C4-2B (cell line): ENCODE measurements at regions not wholly inside any gene's neighbourhood (a gene's known extent, or its start where the extent isn't known, plus 50 kb on each side); places are given as distances from the start of the nearest gene placed in this dataset.

Experiments
- CTCF ChIP-seq: fragments of 450-650 bp; conservative IDR thresholded peaks from 2 replicates; pipeline ENCODE4 v1.5.1; 2017; ENCODE audit warnings: mild to moderate bottlenecking
- ZFX ChIP-seq: fragments of 450-650 bp; IDR thresholded peaks from 2 replicates; pipeline ENCODE4 v1.6.1; 2017

GRCh38 chr2:60320724-60321123, 232.7 kb downstream of the BCL11A start:
- TF ChIP-seq CTCF (no peak), ZFX (no peak)
